Endodermal cell (in vitro differentiated cells): ENCODE measurements at regions not wholly inside any gene's neighbourhood (a gene's known extent, or its start where the extent isn't known, plus 50 kb on each side); places are given as distances from the start of the nearest gene placed in this dataset.

Source experiments
- DNase-seq: peaks from one replicate; pipeline ENCODE4 v3.0.0-alpha.2; 2017
- H3K27ac ChIP-seq: 2 replicates; pipeline ENCODE4 v1.5.1; 2013; ENCODE audit warnings: mild to moderate bottlenecking, low read depth, low read length, moderate library complexity
- H3K27me3 ChIP-seq: 2 replicates; pipeline ENCODE4 v1.6.1; 2013; ENCODE audit warnings: mild to moderate bottlenecking, low read length, moderate library complexity; ENCODE audit not compliant: insufficient read depth, control insufficient read depth, poor library complexity, severe bottlenecking
- H3K36me3 ChIP-seq: 2 replicates; pipeline ENCODE4 v1.7.0; 2013; ENCODE audit warnings: mild to moderate bottlenecking, low read length, moderate library complexity; ENCODE audit not compliant: control insufficient read depth, insufficient read depth
- H3K4me1 ChIP-seq: one replicate; pipeline ENCODE4 v1.7.0; 2013; ENCODE audit warnings: low read length; ENCODE audit not compliant: control insufficient read depth, insufficient read depth
- H3K4me3 ChIP-seq: 2 replicates; pipeline ENCODE4 v1.5.1; 2013; ENCODE audit warnings: mild to moderate bottlenecking, low read length, moderate library complexity
- H3K9ac ChIP-seq: 2 replicates; pipeline ENCODE4 v1.6.1; 2013; ENCODE audit warnings: mild to moderate bottlenecking, low read length, moderate library complexity; ENCODE audit not compliant: poor library complexity, severe bottlenecking; ENCODE audit errors: extremely low read depth
- H3K9me3 ChIP-seq: 2 replicates; pipeline ENCODE4 v1.6.1; 2013; ENCODE audit warnings: mild to moderate bottlenecking, low read length, moderate library complexity; ENCODE audit not compliant: control insufficient read depth
- H3K27ac Mint-ChIP-seq: 2 replicates; pipeline ENCODE4 v1.8.0; 2020; ENCODE audit warnings: mixed read lengths
- H3K27me3 Mint-ChIP-seq: 2 replicates; pipeline ENCODE4 v1.8.0; 2021; ENCODE audit warnings: mild to moderate bottlenecking, mixed read lengths; ENCODE audit not compliant: insufficient read depth
- H3K36me3 Mint-ChIP-seq: 2 replicates; pipeline ENCODE4 v1.8.0; 2020; ENCODE audit warnings: low read depth, mixed read lengths
- H3K4me1 Mint-ChIP-seq: 2 replicates; pipeline ENCODE4 v1.8.0; 2020; ENCODE audit warnings: mixed read lengths
- H3K4me3 Mint-ChIP-seq: 2 replicates; pipeline ENCODE4 v1.8.0; 2020; ENCODE audit warnings: mild to moderate bottlenecking, moderate library complexity, mixed read lengths
- H3K9me3 Mint-ChIP-seq: 2 replicates; pipeline ENCODE4 v1.8.0; 2020; ENCODE audit warnings: mild to moderate bottlenecking, mixed read lengths
- WGBS, 2 experiments: methylation state at CpG; one replicate each; pipeline versions ENCODE4 v1.1.5 to v1.1.7; 2013; ENCODE audit warnings: missing lambda C conversion rate in 2 of 2, mixed read lengths in 1 of 2; ENCODE audit not compliant: insufficient coverage in 1 of 2, insufficient read length in 1 of 2; 5-methylcytosine and 5-hydroxymethylcytosine counted together
- TF ChIP-seq, protein P1 (sequence below): fragments of 200-600 bp; sonication (generic); conservative IDR thresholded peaks from 2 replicates; pipeline ENCODE4 v1.5.0; 2021; ENCODE audit warnings: antibody characterized with exemption, mild to moderate bottlenecking

DNA sequence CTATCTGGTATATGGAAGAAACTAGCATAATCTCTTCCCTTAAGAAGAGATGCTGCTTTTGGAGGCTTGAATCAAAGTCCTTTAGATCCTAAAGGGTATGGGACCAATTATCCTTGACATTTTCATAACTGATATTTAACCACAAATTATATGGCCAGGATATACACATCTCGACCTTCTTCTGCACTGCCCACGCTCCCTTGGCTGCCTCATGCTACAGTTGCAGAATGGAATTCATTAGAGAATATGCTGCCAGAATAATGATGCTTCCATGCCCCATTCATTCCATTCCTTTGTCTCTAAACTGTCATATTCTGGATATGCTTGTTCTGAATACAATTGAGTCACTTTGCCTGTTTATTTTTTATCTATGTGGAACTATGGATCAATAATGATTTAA is 157.1 kb upstream of the PACRGL start:
- Histone ChIP-seq H3K27me3 (no peaks in the 10 kb centered on the region), H3K4me1 (no peaks in the 10 kb centered on the region), H3K9me3 (no peaks in the 10 kb centered on the region), H3K27ac (no peak overlapping the region), H3K9ac (no peak overlapping the region), H3K36me3 (no peaks in the 10 kb centered on the region), H3K4me3 (no peak overlapping the region)
- TF ChIP-seq, protein P1, sequence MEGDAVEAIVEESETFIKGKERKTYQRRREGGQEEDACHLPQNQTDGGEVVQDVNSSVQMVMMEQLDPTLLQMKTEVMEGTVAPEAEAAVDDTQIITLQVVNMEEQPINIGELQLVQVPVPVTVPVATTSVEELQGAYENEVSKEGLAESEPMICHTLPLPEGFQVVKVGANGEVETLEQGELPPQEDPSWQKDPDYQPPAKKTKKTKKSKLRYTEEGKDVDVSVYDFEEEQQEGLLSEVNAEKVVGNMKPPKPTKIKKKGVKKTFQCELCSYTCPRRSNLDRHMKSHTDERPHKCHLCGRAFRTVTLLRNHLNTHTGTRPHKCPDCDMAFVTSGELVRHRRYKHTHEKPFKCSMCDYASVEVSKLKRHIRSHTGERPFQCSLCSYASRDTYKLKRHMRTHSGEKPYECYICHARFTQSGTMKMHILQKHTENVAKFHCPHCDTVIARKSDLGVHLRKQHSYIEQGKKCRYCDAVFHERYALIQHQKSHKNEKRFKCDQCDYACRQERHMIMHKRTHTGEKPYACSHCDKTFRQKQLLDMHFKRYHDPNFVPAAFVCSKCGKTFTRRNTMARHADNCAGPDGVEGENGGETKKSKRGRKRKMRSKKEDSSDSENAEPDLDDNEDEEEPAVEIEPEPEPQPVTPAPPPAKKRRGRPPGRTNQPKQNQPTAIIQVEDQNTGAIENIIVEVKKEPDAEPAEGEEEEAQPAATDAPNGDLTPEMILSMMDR = no peak
- H3K27ac Mint-ChIP-seq = no peak overlapping the region
- no peaks in the 10 kb centered on the region for H3K4me1 Mint-ChIP-seq
- H3K27me3 Mint-ChIP-seq = no peaks in the 10 kb centered on the region
- no peaks in the 10 kb centered on the region for H3K9me3 Mint-ChIP-seq
- no peaks in the 10 kb centered on the region for H3K36me3 Mint-ChIP-seq
- H3K4me3 Mint-ChIP-seq = no peak overlapping the region
- DNase-seq = no peak
- WGBS, 2 experiments = 94 to 100% methylated on average over 2 of the region's 2 CpGs

DNA sequence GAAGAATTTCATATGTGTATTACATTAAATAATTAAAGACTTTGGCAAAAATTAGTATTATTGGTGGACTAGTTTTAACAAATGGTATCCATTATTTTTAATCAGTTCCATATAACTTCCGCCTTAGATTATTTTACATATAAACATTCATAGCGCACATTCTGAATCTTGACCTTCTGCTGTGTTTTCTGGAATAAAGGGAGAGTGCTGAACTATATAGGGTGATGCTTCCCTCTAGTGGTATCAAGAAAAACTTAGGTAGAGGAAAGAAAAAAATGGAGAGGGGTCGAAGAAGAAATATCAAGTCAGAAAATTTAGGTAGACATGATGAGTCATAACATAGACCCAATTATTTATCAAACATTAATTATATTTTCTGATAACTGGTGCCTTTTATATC is 155.6 kb upstream of the PACRGL start:
- Histone ChIP-seq H3K4me3 (no peak overlapping the region), H3K9ac (no peak overlapping the region), H3K27me3 (no peaks in the 10 kb centered on the region), H3K4me1 (no peaks in the 10 kb centered on the region), H3K27ac (no peak overlapping the region), H3K9me3 (no peaks in the 10 kb centered on the region), H3K36me3 (no peaks in the 10 kb centered on the region)
- Mint-ChIP-seq H3K27me3 (no peaks in the 10 kb centered on the region), H3K27ac (no peak overlapping the region), H3K4me3 (no peak overlapping the region), H3K36me3 (no peaks in the 10 kb centered on the region), H3K4me1 (no peaks in the 10 kb centered on the region), H3K9me3 (no peaks in the 10 kb centered on the region)
- 82% methylated on average over 2 of the region's 3 CpGs; no CpG with 5 or more reads in 1 of the 2 experiments for WGBS, 2 experiments
- TF ChIP-seq, protein P1 = peak; percentile 84
- no peak for DNase-seq

DNA sequence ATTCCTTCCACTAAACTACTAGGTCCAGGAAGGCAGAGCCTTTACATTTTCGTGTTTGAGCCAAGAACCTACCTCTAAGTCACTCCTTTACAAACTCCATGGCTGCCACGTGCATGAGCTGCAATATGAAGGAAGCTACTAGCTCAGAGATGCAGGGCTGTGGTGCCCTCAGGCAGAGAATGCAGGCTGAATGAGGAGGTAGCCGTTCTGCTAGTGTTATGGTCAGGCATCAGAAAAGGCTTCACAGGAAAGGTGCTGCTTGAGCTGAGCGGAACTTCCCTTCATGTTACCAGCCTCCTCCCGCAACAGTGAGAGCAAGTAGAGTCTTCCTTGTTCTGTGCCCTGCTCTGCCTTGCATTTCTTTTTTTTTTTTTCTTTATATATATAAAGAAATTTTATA is 148.3 kb upstream of the PACRGL start:
- no peak overlapping the region for H3K27ac Mint-ChIP-seq
- H3K4me3 Mint-ChIP-seq = no peak overlapping the region
- TF ChIP-seq, protein P1 = no peak
- Histone ChIP-seq H3K4me3 (no peak overlapping the region), H3K9ac (no peak overlapping the region), H3K27ac (no peak overlapping the region), H3K27me3 (no peaks in the 10 kb centered on the region), H3K36me3 (no peaks in the 10 kb centered on the region), H3K9me3 (no peaks in the 10 kb centered on the region), H3K4me1 (no peaks in the 10 kb centered on the region)
- no peaks in the 10 kb centered on the region for H3K9me3 Mint-ChIP-seq
- no peak for DNase-seq
- peaks cover 5% of the 10 kb centered on the region for H3K4me1 Mint-ChIP-seq
- 86 to 88% methylated on average over 1 to 5 of the region's 5 CpGs for WGBS, 2 experiments
- no peaks in the 10 kb centered on the region for H3K27me3 Mint-ChIP-seq
- H3K36me3 Mint-ChIP-seq = no peaks in the 10 kb centered on the region
